IMR-90 (cell line): ENCODE measurements at regions not wholly inside any gene's neighbourhood (a gene's known extent, or its start where the extent isn't known, plus 50 kb on each side); places are given as distances from the start of the nearest gene placed in this dataset.

ENCODE experiments used
- ATAC-seq: fragments of 200-7000 bp; cut with Tn5 transposase; 2 replicates; pipeline ENCODE4 v1.9.1; 2020; ENCODE audit warnings: low read depth, mild to moderate bottlenecking, moderate library complexity
- BruUV-seq: library from RNA; stranded (reverse); fragments of 400-500 nt; replicated peaks from 2 replicates; lab custom pipeline; 2021; lab: Mats Ljungman, UMichigan
- CTCF ChIA-PET: fragments of 300-600 bp; formaldehyde crosslinking; extraction: SDS; loops from one replicate; lab custom pipeline; 2021; ENCODE audit warnings: antibody characterized with exemption; lab: Yijun Ruan, JAX
- POLR2A ChIA-PET: fragments of 300-600 bp; sonication (Branson Sonifier 250); formaldehyde crosslinking; loops from one replicate; lab custom pipeline; 2022; ENCODE audit warnings: antibody characterized with exemption; ENCODE audit not compliant: unreplicated experiment; lab: Charles Lee
- DNase-seq: peaks from one replicate; pipeline ENCODE4 v3.0.0; 2013
- H2AFZ ChIP-seq: replicated peaks from 2 replicates; pipeline ENCODE3; 2013; ENCODE audit warnings: low read length, mild to moderate bottlenecking; ENCODE audit not compliant: poor library complexity
- H2AK5ac ChIP-seq: 2 replicates; pipeline ENCODE4 v1.6.1; 2013; ENCODE audit warnings: low read depth, low read length, inconsistent platforms
- H2AK9ac ChIP-seq: replicated peaks from 2 replicates; pipeline ENCODE3; 2013; ENCODE audit warnings: mild to moderate bottlenecking, low read depth, low read length, moderate library complexity; ENCODE audit not compliant: poor library complexity
- H2BK120ac ChIP-seq: 2 replicates; pipeline ENCODE4 v1.6.1; 2013; ENCODE audit warnings: low read depth, low read length, inconsistent platforms
- H2BK15ac ChIP-seq: 3 replicates; pipeline ENCODE4 v1.6.1; 2013; ENCODE audit warnings: low read depth, low read length, inconsistent platforms
- H2BK20ac ChIP-seq: 2 replicates; pipeline ENCODE4 v1.6.1; 2013; ENCODE audit warnings: low read depth, mild to moderate bottlenecking, inconsistent platforms, low read length, moderate library complexity
- H2BK5ac ChIP-seq: 2 replicates; pipeline ENCODE4 v1.6.1; 2013; ENCODE audit warnings: mild to moderate bottlenecking, low read depth, low read length, inconsistent platforms; ENCODE audit not compliant: poor library complexity, severe bottlenecking
- H3K14ac ChIP-seq: replicated peaks from 2 replicates; pipeline ENCODE4 v1.6.1; 2013; ENCODE audit warnings: low read depth, low read length, inconsistent platforms
- H3K18ac ChIP-seq: 2 replicates; pipeline ENCODE4 v1.6.1; 2013; ENCODE audit warnings: low read depth, low read length, control low read depth
- H3K23ac ChIP-seq: 2 replicates; pipeline ENCODE4 v1.6.1; 2013; ENCODE audit warnings: low read depth, low read length, inconsistent platforms
- H3K27ac ChIP-seq: 2 replicates; pipeline ENCODE4 v1.5.1; 2013; ENCODE audit warnings: mild to moderate bottlenecking, control low read depth, low read length; ENCODE audit not compliant: insufficient read depth
- H3K27me3 ChIP-seq: 2 replicates; pipeline ENCODE4 v1.6.1; 2013; ENCODE audit warnings: low read length; ENCODE audit not compliant: control insufficient read depth, insufficient read depth
- H3K36me3 ChIP-seq: 2 replicates; pipeline ENCODE4 v1.6.1; 2013; ENCODE audit warnings: low read length, mixed read lengths; ENCODE audit not compliant: control insufficient read depth, insufficient read depth
- H3K4ac ChIP-seq: 2 replicates; pipeline ENCODE4 v1.6.1; 2013; ENCODE audit warnings: low read depth, low read length, inconsistent platforms
- H3K4me1 ChIP-seq: 2 replicates; pipeline ENCODE4 v1.6.1; 2013; ENCODE audit warnings: low read length, mixed read lengths; ENCODE audit not compliant: control insufficient read depth, insufficient read depth
- H3K4me2 ChIP-seq: 2 replicates; pipeline ENCODE4 v1.6.1; 2013; ENCODE audit warnings: low read depth, mild to moderate bottlenecking, control low read depth, low read length, moderate library complexity
- H3K4me3 ChIP-seq: 2 replicates; pipeline ENCODE4 v1.5.1; 2013; ENCODE audit warnings: low read depth, mild to moderate bottlenecking, control low read depth, low read length, moderate library complexity; ENCODE audit not compliant: insufficient read depth
- H3K56ac ChIP-seq: 2 replicates; pipeline ENCODE4 v1.6.1; 2013; ENCODE audit warnings: low read length, inconsistent platforms; ENCODE audit not compliant: insufficient read depth; ENCODE audit errors: extremely low read depth
- H3K79me1 ChIP-seq, 2 experiments: 2 replicates each; pipeline ENCODE4 v1.6.1; 2013; ENCODE audit warnings: low read length in 2 of 2, inconsistent platforms in 1 of 2, low read depth in 1 of 2
- H3K9ac ChIP-seq: 2 replicates; pipeline ENCODE4 v1.6.1; 2013; ENCODE audit warnings: low read depth, low read length, control low read depth
- H3K9me1 ChIP-seq: 2 replicates; pipeline ENCODE4 v1.6.1; 2013; ENCODE audit warnings: low read length, inconsistent platforms; ENCODE audit not compliant: insufficient read depth
- H3K9me3 ChIP-seq: 2 replicates; pipeline ENCODE4 v1.6.1; 2013; ENCODE audit warnings: low read length; ENCODE audit not compliant: control insufficient read depth, insufficient read depth
- H4K20me1 ChIP-seq: 2 replicates; pipeline ENCODE4 v1.6.1; 2013; ENCODE audit warnings: low read length, inconsistent platforms; ENCODE audit not compliant: insufficient read depth
- H4K5ac ChIP-seq: 2 replicates; pipeline ENCODE4 v1.6.1; 2013; ENCODE audit warnings: mild to moderate bottlenecking, low read depth, low read length, control low read depth
- H4K8ac ChIP-seq, 2 experiments: 2 replicates each; pipeline ENCODE4 v1.6.1; 2013; ENCODE audit warnings: low read depth in 2 of 2, low read length in 2 of 2, control low read depth in 1 of 2, inconsistent platforms in 1 of 2
- H4K91ac ChIP-seq: 2 replicates; pipeline ENCODE4 v1.6.1; 2013; ENCODE audit warnings: low read depth, low read length, inconsistent platforms; ENCODE audit not compliant: insufficient read depth
- BHLHE40 ChIP-seq: fragments of 150-350 bp; IDR thresholded peaks from 2 replicates; pipeline ENCODE4 v1.6.1; 2016; ENCODE audit warnings: mild to moderate bottlenecking, low read depth, low read length
- FOS ChIP-seq: fragments of 150-350 bp; IDR thresholded peaks from 2 replicates; pipeline ENCODE4 v1.6.1; 2016; ENCODE audit warnings: low read depth, low read length
- MAFK ChIP-seq: IDR thresholded peaks from 2 replicates; pipeline ENCODE4 v1.6.1; 2012; ENCODE audit warnings: low read depth, low read length, improper control_type of control experiment
- POLR2A ChIP-seq: IDR thresholded peaks from 2 replicates; pipeline ENCODE4 v1.6.1; 2012; ENCODE audit warnings: mild to moderate bottlenecking, low read depth, low read length
- RFX5 ChIP-seq: IDR thresholded peaks from 2 replicates; pipeline ENCODE4 v1.8.0; 2012; ENCODE audit warnings: low read depth, mild to moderate bottlenecking, low read length, moderate library complexity
- WGBS, 2 experiments: methylation state at CpG; one replicate each; pipeline versions ENCODE4 v1.1.5 to v1.1.7; 2013; ENCODE audit warnings: missing lambda C conversion rate in 2 of 2; ENCODE audit not compliant: insufficient read length in 1 of 2; ENCODE audit errors: extremely low coverage in 2 of 2; 5-methylcytosine and 5-hydroxymethylcytosine counted together
- dilution Hi-C: fragments of 300-500 bp; cut with HindIII; formaldehyde crosslinking; loops from one replicate; pipeline ENCODE4 v1.14.3; 2018; ENCODE audit warnings: low sequenced_read_pairs; ENCODE audit not compliant: unreplicated experiment
- in situ Hi-C: fragments of 300-500 bp; cut with MboI; formaldehyde crosslinking; loops from 3 replicates; pipeline ENCODE4 v1.14.3; 2019; ENCODE audit warnings: low sequenced_read_pairs, inconsistent platforms, mixed read lengths
- intact Hi-C: fragments of 100-400 bp; cut with micrococcal nuclease; formaldehyde crosslinking; loops from 2 replicates; pipeline ENCODE4 v1.10.0; 2022

DNA sequence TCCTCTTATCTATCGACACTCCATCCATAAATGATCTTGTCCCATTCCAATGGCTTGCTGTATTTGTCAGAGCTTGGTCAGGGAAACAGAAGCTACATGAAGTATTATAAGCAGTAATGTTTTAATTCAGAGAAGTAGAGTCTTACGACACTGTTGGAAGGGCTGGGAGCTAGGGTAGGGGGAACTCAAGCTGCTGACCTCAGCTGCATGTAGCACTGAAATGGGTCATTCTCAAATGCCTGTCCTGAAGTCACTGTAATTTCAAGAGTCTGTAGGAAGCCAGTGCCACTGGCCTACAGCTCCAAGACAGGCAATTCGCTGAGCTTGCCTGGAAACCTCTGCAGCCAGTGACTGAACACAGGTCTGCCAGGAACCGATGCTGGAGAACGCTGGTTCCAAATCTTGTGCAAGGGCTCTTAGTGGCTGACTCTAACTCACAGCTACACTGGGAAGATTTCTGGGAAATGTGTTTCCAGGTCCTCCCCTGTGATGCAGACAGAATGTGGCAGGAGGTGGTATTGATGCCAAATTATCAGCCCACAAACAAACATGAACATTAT is 532.4 kb downstream of the CCDC171 start:
- Histone ChIP-seq H2BK15ac (no peak overlapping the region), H3K4me1 (no peaks in the 10 kb centered on the region), H3K79me1 (no peaks in the 10 kb centered on the region), H2AFZ (no peak overlapping the region), H2AK5ac (no peak overlapping the region), H3K4ac (no peak overlapping the region), H3K14ac (no peak overlapping the region), H3K4me3 (no peak overlapping the region), H4K8ac (no peak overlapping the region), H3K9ac (no peak overlapping the region), H3K36me3 (no peaks in the 10 kb centered on the region), H2AK9ac (no peak overlapping the region), H3K27me3 (no peaks in the 10 kb centered on the region), H3K23ac (no peak overlapping the region), H2BK5ac (no peak overlapping the region), H2BK20ac (no peak overlapping the region), H3K27ac (no peak overlapping the region), H4K20me1 (no peaks in the 10 kb centered on the region), H3K56ac (no peak overlapping the region), H3K9me1 (no peaks in the 10 kb centered on the region), H4K91ac (no peak overlapping the region), H3K18ac (no peak overlapping the region), H3K9me3 (no peaks in the 10 kb centered on the region), H3K4me2 (no peak overlapping the region), H4K5ac (no peak overlapping the region), H2BK120ac (no peak overlapping the region)
- ChIA-PET CTCF (no interaction called here), POLR2A (no interaction called here)
- BruUV-seq, result no TSS peak
- no peak for TF ChIP-seq RFX5
- no peak for TF ChIP-seq POLR2A
- TF ChIP-seq MAFK, result no peak
- no peak for TF ChIP-seq BHLHE40
- TF ChIP-seq FOS, result no peak
- ATAC-seq, result no peak
- DNase-seq, result no peak
- dilution Hi-C loops, result no loop called here
- intact Hi-C loops, result no loop called here
- in situ Hi-C loops, result no loop called here
- 33% methylated on average over 1 of the region's 5 CpGs; no CpG with 5 or more reads in 1 of the 2 experiments for WGBS, 2 experiments
